HEK293T (cell line): ENCODE measurements at regions not wholly inside any gene's neighbourhood (a gene's known extent, or its start where the extent isn't known, plus 50 kb on each side); places are given as distances from the start of the nearest gene placed in this dataset.

Experiments used
- ARNT ChIP-seq: fragments of 450-650 bp; IDR thresholded peaks from 2 replicates; pipeline ENCODE4 v1.6.1; 2017; ENCODE audit warnings: mild to moderate bottlenecking
- CTBP1 ChIP-seq: fragments of 450-650 bp; IDR thresholded peaks from 2 replicates; pipeline ENCODE4 v1.6.1; 2016; ENCODE audit warnings: borderline replicate concordance
- ELF4 ChIP-seq: fragments of 450-650 bp; IDR thresholded peaks from 2 replicates; pipeline ENCODE4 v1.6.1; 2017; ENCODE audit warnings: antibody characterized with exemption
- FOXK2 ChIP-seq: fragments of 450-650 bp; IDR thresholded peaks from 2 replicates; pipeline ENCODE4 v1.6.1; 2016; ENCODE audit warnings: mild to moderate bottlenecking
- FOXM1 ChIP-seq: fragments of 450-650 bp; IDR thresholded peaks from 2 replicates; pipeline ENCODE4 v1.6.1; 2017; ENCODE audit warnings: mild to moderate bottlenecking, borderline replicate concordance
- HDGF ChIP-seq: fragments of 450-650 bp; IDR thresholded peaks from 2 replicates; pipeline ENCODE4 v1.6.1; 2017; ENCODE audit warnings: antibody characterized with exemption, borderline replicate concordance
- LEF1 ChIP-seq: fragments of 450-650 bp; IDR thresholded peaks from 2 replicates; pipeline ENCODE4 v1.6.1; 2017; ENCODE audit warnings: mild to moderate bottlenecking, borderline replicate concordance
- NFRKB ChIP-seq: fragments of 450-650 bp; IDR thresholded peaks from 2 replicates; pipeline ENCODE4 v1.6.1; 2016; ENCODE audit warnings: mild to moderate bottlenecking, moderate library complexity
- SP1 ChIP-seq: fragments of 450-650 bp; IDR thresholded peaks from 2 replicates; pipeline ENCODE4 v1.6.1; 2017
- ZNF384 ChIP-seq: fragments of 450-650 bp; IDR thresholded peaks from 2 replicates; pipeline ENCODE4 v1.6.1; 2016

DNA sequence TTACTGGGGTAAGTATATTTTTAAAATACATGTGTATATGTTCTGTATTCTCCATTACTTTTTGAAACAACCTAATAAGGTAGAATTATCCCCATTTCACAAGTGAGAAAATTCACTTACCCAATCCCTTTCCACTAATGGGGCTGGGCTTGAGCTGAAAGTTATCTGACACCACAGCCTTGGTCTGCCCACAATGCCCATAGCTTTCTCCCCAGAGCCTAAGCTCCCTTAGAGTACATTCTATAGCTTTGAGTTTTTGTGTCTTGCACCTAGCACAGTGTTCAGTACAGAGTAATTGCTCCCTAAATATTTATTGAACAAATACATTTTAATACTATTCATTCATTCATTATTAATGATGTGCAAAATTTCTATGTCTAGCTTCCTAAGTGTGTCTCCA, 152.7 kb upstream of the RUNX1 start:
- no peak for TF ChIP-seq FOXM1
- TF ChIP-seq ZNF384: no peak
- no peak for TF ChIP-seq HDGF
- no peak for TF ChIP-seq ARNT
- TF ChIP-seq FOXK2: no peak
- TF ChIP-seq LEF1: no peak
- TF ChIP-seq SP1: no peak
- TF ChIP-seq CTBP1: no peak
- no peak for TF ChIP-seq ELF4
- no peak for TF ChIP-seq NFRKB
